ENCODE measurements at regions not wholly inside any gene's neighbourhood (a gene's known extent, or its start where the extent isn't known, plus 50 kb on each side); places are given as distances from the start of the nearest gene placed in this dataset.

DNA sequence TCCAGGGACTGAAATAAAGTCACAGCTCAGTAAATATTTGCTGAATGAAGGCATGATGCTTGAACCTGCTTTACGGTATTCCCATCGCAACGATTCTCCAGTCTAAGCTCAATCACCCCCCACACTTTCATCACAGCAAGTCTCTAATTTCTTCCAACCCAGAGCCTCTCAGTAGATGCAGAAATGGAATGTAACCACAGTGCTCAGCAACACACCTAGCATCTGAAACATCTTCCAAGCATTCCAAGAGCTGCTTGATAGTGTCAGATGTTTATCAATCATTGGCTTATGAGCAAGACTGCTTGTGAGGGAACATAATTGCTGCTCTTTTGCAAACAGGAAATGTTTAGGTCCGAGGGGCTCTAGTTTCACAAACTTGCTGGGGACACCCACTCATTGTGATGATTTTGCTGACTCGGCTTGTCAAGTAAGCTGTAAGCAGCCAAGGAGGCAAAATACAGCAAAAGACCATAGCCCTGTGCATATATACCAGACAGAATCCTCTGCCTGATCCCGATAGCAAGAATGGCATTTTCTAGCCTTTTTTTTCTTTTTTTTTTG, 751.2 kb downstream of the NR2F2 start:
- TF ChIP-seq EZH2phosphoT487 (IDR thresholded peaks at IDR 0.05; ENCODE audit: insufficient read depth, low read depth) (no peak), EZH2 (IDR thresholded peaks at IDR 0.05; ENCODE audit: insufficient read depth, poor library complexity, severe bottlenecking) (no peak)

Measured in GM23248 (cell line).